ENCODE measurements at regions not wholly inside any gene's neighbourhood (a gene's known extent, or its start where the extent isn't known, plus 50 kb on each side); places are given as distances from the start of the nearest gene placed in this dataset.

DNA sequence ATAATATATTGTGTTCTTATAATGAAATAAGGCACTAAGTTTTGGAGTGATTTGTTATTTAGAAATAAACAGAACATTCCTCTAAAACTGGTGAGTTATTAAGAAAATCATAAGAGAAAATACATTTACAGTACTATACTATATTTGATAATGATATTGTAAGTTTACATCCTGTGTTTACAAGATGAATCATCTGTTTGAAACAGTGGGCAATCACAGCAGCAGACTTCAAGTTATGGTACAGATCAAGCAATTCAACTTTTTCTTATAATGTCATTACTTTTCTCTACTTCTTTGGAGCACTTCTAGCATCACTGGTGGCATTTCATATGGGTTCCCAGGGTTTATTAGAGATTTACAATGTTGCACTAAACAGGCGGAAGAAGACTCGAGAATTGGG, 86.5 kb upstream of the BRINP3 start:
- ATAC-seq (ENCODE audit: insufficient read depth, low read depth) (no peak), DNase-seq (no peak)
- Histone ChIP-seq H3K9me3 (ENCODE audit: insufficient read depth, low read length, severe bottlenecking) (peaks cover 6% of the 10 kb centered on the region), H3K4me3 (ENCODE audit: low read depth in 1 of 2, low read length in 2 of 2) (no peak overlapping the region), H3K27ac (ENCODE audit: low read length) (no peak overlapping the region), H3K36me3 (ENCODE audit: insufficient read depth, low read length) (no peaks in the 10 kb centered on the region), H3K4me2 (ENCODE audit: insufficient read depth, low read length) (no peak overlapping the region), H2AFZ (ENCODE audit: low read depth, low read length) (no peak overlapping the region), H3K27me3 (ENCODE audit: insufficient read depth, low read length, poor library complexity) (no peaks in the 10 kb centered on the region), H3K9ac (ENCODE audit: low read depth, low read length) (no peak overlapping the region), H3K4me1 (ENCODE audit: insufficient read depth, low read length) (no peaks in the 10 kb centered on the region), H3K79me2 (ENCODE audit: insufficient read depth, low read length) (no peaks in the 10 kb centered on the region), H4K20me1 (ENCODE audit: insufficient read depth, low read length) (no peaks in the 10 kb centered on the region)
- TF ChIP-seq EZH2 (IDR thresholded peaks at IDR 0.05; ENCODE audit: borderline replicate concordance, low read depth, low read length, severe bottlenecking) = no peak
- TF ChIP-seq, protein P1, sequence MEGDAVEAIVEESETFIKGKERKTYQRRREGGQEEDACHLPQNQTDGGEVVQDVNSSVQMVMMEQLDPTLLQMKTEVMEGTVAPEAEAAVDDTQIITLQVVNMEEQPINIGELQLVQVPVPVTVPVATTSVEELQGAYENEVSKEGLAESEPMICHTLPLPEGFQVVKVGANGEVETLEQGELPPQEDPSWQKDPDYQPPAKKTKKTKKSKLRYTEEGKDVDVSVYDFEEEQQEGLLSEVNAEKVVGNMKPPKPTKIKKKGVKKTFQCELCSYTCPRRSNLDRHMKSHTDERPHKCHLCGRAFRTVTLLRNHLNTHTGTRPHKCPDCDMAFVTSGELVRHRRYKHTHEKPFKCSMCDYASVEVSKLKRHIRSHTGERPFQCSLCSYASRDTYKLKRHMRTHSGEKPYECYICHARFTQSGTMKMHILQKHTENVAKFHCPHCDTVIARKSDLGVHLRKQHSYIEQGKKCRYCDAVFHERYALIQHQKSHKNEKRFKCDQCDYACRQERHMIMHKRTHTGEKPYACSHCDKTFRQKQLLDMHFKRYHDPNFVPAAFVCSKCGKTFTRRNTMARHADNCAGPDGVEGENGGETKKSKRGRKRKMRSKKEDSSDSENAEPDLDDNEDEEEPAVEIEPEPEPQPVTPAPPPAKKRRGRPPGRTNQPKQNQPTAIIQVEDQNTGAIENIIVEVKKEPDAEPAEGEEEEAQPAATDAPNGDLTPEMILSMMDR (IDR thresholded peaks at IDR 0.05; ENCODE audit: borderline replicate concordance, extremely low read depth, low read length, poor library complexity, severe bottlenecking) = no peak

- no peaks in the 10 kb centered on the region for H3K36me3 ChIP-seq (ENCODE audit: insufficient read depth, low read length)
- H3K4me1 ChIP-seq (ENCODE audit: insufficient read depth, low read length) = peaks cover 10% of the 10 kb centered on the region
- no peaks in the 10 kb centered on the region for H3K9me3 ChIP-seq (ENCODE audit: insufficient read depth, low read length, severe bottlenecking)
- H3K27me3 ChIP-seq (ENCODE audit: insufficient read depth, low read length, poor library complexity) = no peaks in the 10 kb centered on the region
- no peak overlapping the region for H3K4me3 ChIP-seq (ENCODE audit: low read depth in 1 of 2, low read length in 2 of 2)
- no peak overlapping the region; the same call in 1 of the 2 replicates for H2AFZ ChIP-seq (ENCODE audit: low read depth, low read length)
- ATAC-seq (ENCODE audit: insufficient read depth, low read depth) (no peak), DNase-seq (no peak)
- H3K79me2 ChIP-seq (ENCODE audit: insufficient read depth, low read length) = no peaks in the 10 kb centered on the region
- H3K4me2 ChIP-seq (ENCODE audit: insufficient read depth, low read length) = no peak overlapping the region
- TF ChIP-seq EZH2 (IDR thresholded peaks at IDR 0.05; ENCODE audit: borderline replicate concordance, low read depth, low read length, severe bottlenecking) = no peak
- TF ChIP-seq, protein P1 (IDR thresholded peaks at IDR 0.05; ENCODE audit: borderline replicate concordance, extremely low read depth, low read length, poor library complexity, severe bottlenecking) = no peak
- H3K27ac ChIP-seq (ENCODE audit: low read length) = no peak overlapping the region
- no peak overlapping the region for H3K9ac ChIP-seq (ENCODE audit: low read depth, low read length)
- no peaks in the 10 kb centered on the region for H4K20me1 ChIP-seq (ENCODE audit: insufficient read depth, low read length)
Observed at GRCh38 chr1:190578017-190578416, 100.4 kb upstream of the BRINP3 start.

GRCh38 chr1:190578526-190578925, 100.9 kb upstream of the BRINP3 start:
- DNase-seq (no peak), ATAC-seq (ENCODE audit: insufficient read depth, low read depth) (no peak)
- Histone ChIP-seq H3K79me2 (ENCODE audit: insufficient read depth, low read length) (no peaks in the 10 kb centered on the region), H3K9me3 (ENCODE audit: insufficient read depth, low read length, severe bottlenecking) (no peaks in the 10 kb centered on the region), H4K20me1 (ENCODE audit: insufficient read depth, low read length) (no peaks in the 10 kb centered on the region), H3K9ac (ENCODE audit: low read depth, low read length) (no peak overlapping the region), H3K4me2 (ENCODE audit: insufficient read depth, low read length) (no peak overlapping the region), H3K36me3 (ENCODE audit: insufficient read depth, low read length) (no peaks in the 10 kb centered on the region), H3K27me3 (ENCODE audit: insufficient read depth, low read length, poor library complexity) (no peaks in the 10 kb centered on the region), H3K27ac (ENCODE audit: low read length) (no peak overlapping the region), H3K4me3 (ENCODE audit: low read depth in 1 of 2, low read length in 2 of 2) (no peak overlapping the region), H2AFZ (ENCODE audit: low read depth, low read length) (peak overlapping the region; percentile 60), H3K4me1 (ENCODE audit: insufficient read depth, low read length) (peaks cover 10% of the 10 kb centered on the region)
- TF ChIP-seq, protein P1 (IDR thresholded peaks at IDR 0.05; ENCODE audit: borderline replicate concordance, extremely low read depth, low read length, poor library complexity, severe bottlenecking) = no peak
- TF ChIP-seq EZH2 (IDR thresholded peaks at IDR 0.05; ENCODE audit: borderline replicate concordance, low read depth, low read length, severe bottlenecking) = no peak
